Effector memory CD4-positive, alpha-beta T cell (primary cell): ENCODE measurements at regions not wholly inside any gene's neighbourhood (a gene's known extent, or its start where the extent isn't known, plus 50 kb on each side); places are given as distances from the start of the nearest gene placed in this dataset.

Source experiments
- DNase-seq, 3 donors: peaks; one replicate each; pipeline ENCODE4 v3.0.0-alpha.2; 2020
- H3K27ac ChIP-seq: 2 replicates; pipeline ENCODE4 v1.7.0; 2013; ENCODE audit warnings: mild to moderate bottlenecking, low read length, moderate library complexity; ENCODE audit not compliant: insufficient read depth, poor library complexity, severe bottlenecking
- H3K27me3 ChIP-seq: replicated peaks from 2 replicates; pipeline ENCODE4 v1.7.0; 2013; ENCODE audit warnings: mild to moderate bottlenecking, low read length; ENCODE audit not compliant: insufficient read depth, control insufficient read depth, poor library complexity, severe bottlenecking
- H3K36me3 ChIP-seq: 2 replicates; pipeline ENCODE4 v1.7.0; 2013; ENCODE audit warnings: mild to moderate bottlenecking, low read length, moderate library complexity; ENCODE audit not compliant: control insufficient read depth, insufficient read depth
- H3K4me1 ChIP-seq: 2 replicates; pipeline ENCODE4 v1.7.0; 2013; ENCODE audit warnings: low read length, mild to moderate bottlenecking; ENCODE audit not compliant: control insufficient read depth, insufficient read depth, poor library complexity, severe bottlenecking
- H3K4me3 ChIP-seq: 2 replicates; pipeline ENCODE4 v1.7.0; 2013; ENCODE audit warnings: low read length, low read depth, mild to moderate bottlenecking; ENCODE audit not compliant: insufficient read depth, poor library complexity, severe bottlenecking
- H3K9me3 ChIP-seq: 2 replicates; pipeline ENCODE4 v1.7.0; 2013; ENCODE audit warnings: mild to moderate bottlenecking, low read length, moderate library complexity; ENCODE audit not compliant: control insufficient read depth

DNA sequence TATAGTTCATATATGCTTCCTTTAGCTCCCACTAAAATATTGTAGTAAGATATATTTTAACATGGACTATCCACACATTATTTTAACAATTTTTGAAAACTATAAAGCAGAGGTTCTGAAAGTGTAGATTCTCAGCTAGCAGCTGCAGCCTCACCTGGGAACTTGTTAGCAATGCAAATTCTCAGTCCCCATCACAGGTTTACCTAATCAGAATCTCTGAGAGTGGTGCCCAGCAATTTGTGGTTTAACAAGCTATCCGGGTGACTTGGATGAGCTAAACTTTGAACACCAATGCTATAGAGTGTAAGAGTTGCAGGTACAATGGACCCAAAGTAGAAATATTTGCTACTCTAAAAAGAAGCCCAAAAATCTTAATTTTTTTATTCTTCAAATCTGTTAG, 99.8 kb upstream of the MDFIC start:
- Histone ChIP-seq H3K9me3 (no peaks in the 10 kb centered on the region), H3K27me3 (no peaks in the 10 kb centered on the region), H3K36me3 (no peaks in the 10 kb centered on the region), H3K27ac (no peak overlapping the region), H3K4me1 (no peaks in the 10 kb centered on the region), H3K4me3 (no peak overlapping the region)
- no peak for DNase-seq

DNA sequence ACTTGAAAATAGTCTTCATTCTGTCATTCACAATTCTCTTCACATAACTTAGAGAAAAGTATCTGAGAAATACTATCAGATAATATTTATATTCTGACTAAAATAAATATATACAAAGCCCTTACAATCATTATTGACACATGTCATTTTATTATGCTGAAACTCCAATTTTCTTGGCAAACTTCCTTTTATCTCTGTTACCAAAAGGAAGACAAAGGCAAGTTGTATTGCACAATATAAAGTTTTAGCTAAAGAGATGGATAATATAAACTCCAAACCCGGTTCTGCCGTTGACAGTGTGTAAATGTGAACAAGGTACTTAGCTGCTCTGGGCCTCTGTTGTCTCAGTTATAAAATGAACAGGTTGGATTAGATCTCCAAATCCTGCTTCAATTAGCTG, 99.0 kb upstream of the MDFIC start:
- Histone ChIP-seq H3K27me3 (no peaks in the 10 kb centered on the region), H3K4me1 (no peaks in the 10 kb centered on the region), H3K9me3 (no peaks in the 10 kb centered on the region), H3K36me3 (no peaks in the 10 kb centered on the region), H3K27ac (no peak overlapping the region), H3K4me3 (no peak overlapping the region)
- no peak for DNase-seq

DNA sequence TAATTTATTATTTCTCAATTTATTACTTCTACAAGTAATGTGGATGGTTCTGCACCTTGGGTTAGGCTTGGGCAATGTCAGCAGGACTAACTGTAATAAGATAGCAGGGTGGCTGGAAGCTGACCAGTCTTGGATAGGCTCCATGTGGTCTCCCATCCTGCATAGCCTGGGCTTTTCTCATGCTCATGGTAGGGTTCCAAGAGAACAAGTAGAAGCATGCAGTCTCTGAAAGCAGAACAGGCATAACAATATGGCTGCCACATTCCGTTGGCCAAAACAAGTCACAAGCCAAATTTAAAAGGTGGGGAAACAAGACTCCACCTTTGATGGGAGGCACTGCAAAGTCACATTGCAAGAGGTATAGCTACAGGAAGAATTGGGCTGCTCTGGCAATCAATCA, 98.6 kb upstream of the MDFIC start:
- H3K4me3 ChIP-seq, result no peak overlapping the region
- H3K4me1 ChIP-seq, result no peaks in the 10 kb centered on the region
- no peak for DNase-seq
- H3K27me3 ChIP-seq, result no peaks in the 10 kb centered on the region
- H3K27ac ChIP-seq, result no peak overlapping the region
- no peaks in the 10 kb centered on the region for H3K36me3 ChIP-seq
- H3K9me3 ChIP-seq, result no peaks in the 10 kb centered on the region

DNA sequence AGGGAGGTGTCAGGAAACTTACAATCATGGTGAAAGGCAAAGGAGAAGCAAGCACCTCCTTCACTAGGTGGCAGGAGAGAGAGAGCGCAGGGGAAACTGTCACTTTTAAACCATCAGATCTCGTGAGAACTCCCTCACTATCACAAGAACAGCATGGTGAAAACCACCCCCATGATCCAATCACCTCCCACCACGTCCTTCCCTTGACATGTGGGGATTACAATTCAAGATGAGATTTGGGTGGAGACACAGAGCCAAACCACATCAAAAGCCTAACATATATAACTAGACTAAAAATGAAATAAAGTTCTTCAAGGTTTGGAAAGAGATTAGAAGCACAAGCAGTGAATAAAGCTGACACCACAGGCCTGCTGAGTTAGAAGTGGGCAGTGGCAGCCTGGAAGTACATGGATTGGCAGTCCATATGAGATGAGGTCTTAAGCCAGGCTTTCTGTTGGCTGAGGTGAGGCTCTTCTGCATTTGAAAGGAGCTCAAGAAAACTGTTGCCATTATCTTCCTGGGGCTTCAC, 96.4 kb upstream of the MDFIC start:
- Histone ChIP-seq H3K4me3 (no peak overlapping the region), H3K36me3 (no peaks in the 10 kb centered on the region), H3K27ac (no peak overlapping the region), H3K27me3 (no peaks in the 10 kb centered on the region), H3K9me3 (no peaks in the 10 kb centered on the region), H3K4me1 (no peaks in the 10 kb centered on the region)
- no peak for DNase-seq

DNA sequence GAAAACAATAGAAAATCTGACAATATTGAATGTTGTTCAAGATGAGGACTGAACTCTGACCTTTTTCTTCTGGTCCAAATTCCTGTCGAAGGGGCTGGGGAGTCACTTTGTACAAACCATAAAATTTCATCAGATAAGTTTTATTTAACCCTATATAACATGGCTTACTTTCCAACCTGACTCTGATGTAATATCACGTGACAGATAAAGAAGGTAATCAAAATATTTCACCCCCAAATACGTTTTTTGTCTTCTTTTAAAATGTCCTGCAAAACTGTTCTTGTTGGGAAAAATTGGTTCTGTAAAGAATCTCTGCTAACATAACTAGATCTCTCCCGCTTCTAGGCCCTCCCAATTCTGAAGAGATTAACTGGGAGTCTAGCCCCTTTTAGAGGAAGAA, 90.9 kb upstream of the MDFIC start:
- no peaks in the 10 kb centered on the region for H3K27me3 ChIP-seq
- H3K27ac ChIP-seq, result no peak overlapping the region
- DNase-seq, result no peak
- H3K4me1 ChIP-seq, result no peaks in the 10 kb centered on the region
- H3K36me3 ChIP-seq, result no peaks in the 10 kb centered on the region
- H3K9me3 ChIP-seq, result no peaks in the 10 kb centered on the region
- no peak overlapping the region for H3K4me3 ChIP-seq

DNA sequence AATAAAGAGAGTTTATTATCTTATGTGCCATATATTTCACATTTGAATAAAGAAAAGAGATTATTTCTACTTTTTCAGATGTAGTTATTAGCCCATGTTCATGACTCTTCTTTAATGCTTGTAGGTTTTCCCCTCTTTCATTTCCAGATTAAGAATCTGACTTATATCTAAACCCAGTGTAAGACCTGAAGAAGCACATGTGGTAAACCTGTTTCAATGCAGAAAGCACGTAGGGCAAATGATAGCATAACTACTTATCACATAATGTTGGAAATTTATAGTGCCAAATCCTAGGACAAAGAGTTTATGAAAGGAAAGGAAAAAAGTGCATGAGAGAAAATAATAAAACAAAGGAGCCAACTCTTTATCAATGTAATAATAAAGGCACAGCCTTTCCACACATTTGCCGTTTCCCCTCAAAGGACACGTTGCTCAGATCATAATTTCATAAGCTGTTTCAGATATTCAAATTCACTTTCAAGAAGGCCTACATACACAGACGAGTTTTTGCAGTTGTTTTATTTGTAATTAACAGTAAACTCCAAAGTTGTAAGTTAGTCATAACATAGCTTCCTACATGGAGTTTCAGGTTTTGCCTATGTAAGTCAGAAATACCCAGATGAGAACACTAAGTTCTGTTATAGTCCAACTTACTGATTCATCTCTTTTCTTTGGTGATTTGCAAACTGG, 88.8 kb upstream of the MDFIC start:
- Histone ChIP-seq H3K36me3 (no peaks in the 10 kb centered on the region), H3K4me3 (no peak overlapping the region), H3K27ac (no peak overlapping the region), H3K9me3 (no peaks in the 10 kb centered on the region), H3K27me3 (no peaks in the 10 kb centered on the region), H3K4me1 (no peaks in the 10 kb centered on the region)
- DNase-seq, result no peak

DNA sequence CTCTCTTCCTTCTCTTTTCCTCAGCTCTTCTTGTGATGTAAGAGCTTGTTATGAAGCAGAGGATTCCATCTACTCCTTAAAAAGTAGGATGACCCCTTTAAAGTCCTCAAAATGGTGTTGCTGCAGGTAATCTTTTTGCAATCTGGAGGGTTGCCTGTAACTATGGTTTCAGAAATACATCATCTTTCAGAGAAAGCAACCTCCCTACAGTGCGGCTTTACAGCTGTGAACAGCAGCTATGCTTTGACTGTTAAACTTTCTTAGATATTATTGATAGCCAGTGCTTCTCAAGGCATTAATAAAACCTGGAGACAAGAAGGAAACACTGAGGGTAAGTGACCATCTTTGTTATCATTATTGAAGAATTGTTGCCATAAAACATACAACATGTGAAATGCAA, 86.6 kb upstream of the MDFIC start:
- Histone ChIP-seq H3K4me1 (no peaks in the 10 kb centered on the region), H3K27me3 (no peaks in the 10 kb centered on the region), H3K9me3 (no peaks in the 10 kb centered on the region), H3K27ac (no peak overlapping the region), H3K4me3 (no peak overlapping the region), H3K36me3 (no peaks in the 10 kb centered on the region)
- no peak for DNase-seq

DNA sequence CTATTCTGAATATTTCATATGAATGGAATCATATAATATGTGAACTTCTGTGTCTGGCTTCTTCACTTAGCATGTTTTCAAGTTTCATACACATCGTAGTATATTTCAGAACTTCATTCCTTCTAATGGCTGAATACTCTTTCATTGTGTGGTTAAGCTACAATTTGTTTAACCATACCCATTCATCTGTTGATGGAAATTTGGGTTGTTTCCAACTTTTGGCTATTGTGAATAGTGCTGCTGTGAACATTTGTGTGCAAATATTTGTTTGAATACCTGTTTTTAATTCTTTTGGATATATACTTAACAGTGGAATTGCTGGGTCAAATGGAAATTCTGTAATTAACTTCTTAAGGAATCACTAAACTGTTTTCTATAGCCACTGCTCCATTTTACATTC, 86.0 kb upstream of the MDFIC start:
- no peaks in the 10 kb centered on the region for H3K4me1 ChIP-seq
- H3K36me3 ChIP-seq, result no peaks in the 10 kb centered on the region
- H3K27ac ChIP-seq, result no peak overlapping the region
- no peaks in the 10 kb centered on the region for H3K27me3 ChIP-seq
- no peak overlapping the region for H3K4me3 ChIP-seq
- no peaks in the 10 kb centered on the region for H3K9me3 ChIP-seq
- DNase-seq, result no peak

DNA sequence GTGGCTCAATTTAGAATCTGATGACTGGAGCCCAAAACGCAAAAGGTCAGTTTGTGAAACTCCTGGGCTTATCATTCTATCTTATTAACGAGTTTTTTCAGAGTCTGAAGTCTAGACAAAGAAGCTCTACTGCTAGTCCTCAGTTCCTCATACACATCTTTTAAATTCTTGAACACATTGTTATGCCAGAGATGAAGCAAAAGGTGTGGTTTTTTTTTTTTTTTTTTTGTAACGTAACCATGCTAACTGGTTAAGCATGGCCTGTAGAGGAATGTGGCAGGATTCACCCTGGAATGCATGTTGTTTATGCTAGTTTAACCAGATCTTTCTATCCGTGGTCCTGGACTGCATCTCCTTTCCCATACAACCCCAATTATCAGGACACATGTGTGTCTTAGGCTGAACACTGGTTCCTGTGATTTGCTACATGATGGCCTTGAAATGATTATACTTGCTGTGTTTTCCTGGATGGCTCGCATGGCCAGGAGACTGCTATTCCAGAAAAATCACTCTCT, 79.3 kb upstream of the MDFIC start:
- no peaks in the 10 kb centered on the region for H3K4me1 ChIP-seq
- H3K4me3 ChIP-seq, result no peak overlapping the region
- no peaks in the 10 kb centered on the region for H3K27me3 ChIP-seq
- H3K36me3 ChIP-seq, result no peaks in the 10 kb centered on the region
- H3K9me3 ChIP-seq, result no peaks in the 10 kb centered on the region
- H3K27ac ChIP-seq, result no peak overlapping the region
- DNase-seq, result no peak

DNA sequence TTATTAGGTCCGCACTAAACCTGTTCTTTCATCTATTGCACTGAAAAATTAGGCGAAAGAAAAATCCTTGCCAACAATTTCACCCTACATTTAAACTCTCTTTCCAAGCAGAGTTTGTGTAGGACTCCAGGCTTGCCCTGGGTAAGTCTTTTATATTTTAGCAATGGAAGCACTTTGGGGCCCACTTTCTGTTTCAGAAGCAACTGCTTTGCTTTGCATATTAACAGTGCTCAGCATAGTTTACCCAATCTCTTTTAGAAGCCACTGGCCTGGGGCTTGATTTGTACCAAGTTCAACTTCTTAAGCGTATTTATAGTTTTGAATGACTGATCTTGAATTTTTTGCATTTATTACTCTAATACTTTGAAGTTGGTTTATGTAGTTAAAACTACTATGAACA, 78.8 kb upstream of the MDFIC start:
- Histone ChIP-seq H3K4me1 (no peaks in the 10 kb centered on the region), H3K27ac (no peak overlapping the region), H3K27me3 (no peaks in the 10 kb centered on the region), H3K36me3 (no peaks in the 10 kb centered on the region), H3K9me3 (no peaks in the 10 kb centered on the region), H3K4me3 (no peak overlapping the region)
- no peak for DNase-seq
